ENCODE measurements at regions not wholly inside any gene's neighbourhood (a gene's known extent, or its start where the extent isn't known, plus 50 kb on each side); places are given as distances from the start of the nearest gene placed in this dataset.

DNA sequence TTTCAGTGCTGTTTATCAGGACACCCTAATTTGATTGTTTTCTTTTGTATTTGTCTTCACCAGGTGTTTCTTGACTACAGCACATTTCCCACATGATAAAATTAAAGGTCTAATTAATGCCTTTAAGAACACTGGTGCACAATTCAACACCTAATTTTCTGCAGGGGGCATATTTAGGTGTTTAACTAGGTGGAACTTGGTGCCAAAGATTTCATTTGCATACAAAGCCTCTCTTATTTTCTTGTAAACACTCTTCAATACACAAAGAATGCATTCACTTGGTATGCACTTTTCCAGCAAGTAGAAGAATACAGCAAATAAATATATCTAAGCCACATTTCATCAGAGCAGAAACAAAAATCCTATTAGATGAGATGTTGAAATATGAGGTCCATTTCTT lies 646.2 kb upstream of the FOXG1 start:
- TF ChIP-seq ARNT (IDR thresholded peaks at IDR 0.05) (no peak), SUZ12 (IDR thresholded peaks at IDR 0.05) (no peak), FOXK2 (IDR thresholded peaks at IDR 0.05) (no peak), SP1 (IDR thresholded peaks at IDR 0.05) (no peak), HDGF (IDR thresholded peaks at IDR 0.05; ENCODE audit: borderline replicate concordance) (no peak), ELF4 (IDR thresholded peaks at IDR 0.05) (no peak), BHLHE40 (IDR thresholded peaks at IDR 0.05; ENCODE audit: borderline replicate concordance) (no peak)

Measured in HEK293T (cell line).